ENCODE measurements at regions not wholly inside any gene's neighbourhood (a gene's known extent, or its start where the extent isn't known, plus 50 kb on each side); places are given as distances from the start of the nearest gene placed in this dataset.

GRCh38 chr5:174409070-174409469 is 315.3 kb upstream of the MSX2 start:
- no TSS peak for BruUV-seq (replicated peaks)
- peak; percentile 27 for DNase-seq
- Mint-ChIP-seq H3K36me3 (ENCODE audit: insufficient read depth, unreplicated experiment) (no peaks in the 10 kb centered on the region), H3K4me3 (ENCODE audit: low read depth, unreplicated experiment) (no peak overlapping the region), H3K27me3 (ENCODE audit: unreplicated experiment) (peaks cover 13% of the 10 kb centered on the region), H3K4me1 (ENCODE audit: low read depth, unreplicated experiment) (peaks cover 41% of the 10 kb centered on the region), H3K27ac (ENCODE audit: unreplicated experiment) (peak overlapping the region; percentile 24), H3K9me3 (ENCODE audit: low read depth, unreplicated experiment) (peaks cover 3% of the 10 kb centered on the region)
- CTCF ChIA-PET: no interaction called here
- intact Hi-C loops (cut with micrococcal nuclease; ENCODE audit: unreplicated experiment): no loop called here
- TF ChIP-seq CTCF (IDR thresholded peaks at IDR 0.05; ENCODE audit: unreplicated experiment): peak; percentile 30

GRCh38 chr5:174409971-174410370 is 314.4 kb upstream of the MSX2 start:
- H3K9me3 Mint-ChIP-seq (ENCODE audit: low read depth, unreplicated experiment): peaks cover 3% of the 10 kb centered on the region
- no peak for DNase-seq
- peaks cover 46% of the 10 kb centered on the region for H3K4me1 Mint-ChIP-seq (ENCODE audit: low read depth, unreplicated experiment)
- H3K36me3 Mint-ChIP-seq (ENCODE audit: insufficient read depth, unreplicated experiment): no peaks in the 10 kb centered on the region
- CTCF ChIA-PET: interaction anchor here (0.8 to 1.8 kb wide), 4 partner anchors 8 to 93 kb away, joined by 4 to 9 read pairs (median 7); no protein-coding TSS in a partner anchor
- no TSS peak for BruUV-seq (replicated peaks)
- H3K27ac Mint-ChIP-seq (ENCODE audit: unreplicated experiment): no peak overlapping the region
- peaks cover 8% of the 10 kb centered on the region for H3K27me3 Mint-ChIP-seq (ENCODE audit: unreplicated experiment)
- intact Hi-C loops (cut with micrococcal nuclease; ENCODE audit: unreplicated experiment): loop anchor here (2.0 to 5.0 kb wide), 3 partner anchors 38 to 122 kb away; no protein-coding TSS in a partner anchor
- no peak overlapping the region for H3K4me3 Mint-ChIP-seq (ENCODE audit: low read depth, unreplicated experiment)
- no peak for TF ChIP-seq CTCF (IDR thresholded peaks at IDR 0.05; ENCODE audit: unreplicated experiment)

- DNase-seq: peak; percentile 49
- no TSS peak for BruUV-seq (replicated peaks)
- CTCF ChIA-PET: interaction anchor here (0.6 to 1.8 kb wide), 8 partner anchors 9 to 298 kb away, joined by 3 to 9 read pairs (median 4); no protein-coding TSS in a partner anchor
- intact Hi-C loops (cut with micrococcal nuclease; ENCODE audit: unreplicated experiment): loop anchor here (2.0 to 5.0 kb wide), 3 partner anchors 39 to 121 kb away; no protein-coding TSS in a partner anchor
- peaks cover 3% of the 10 kb centered on the region for H3K9me3 Mint-ChIP-seq (ENCODE audit: low read depth, unreplicated experiment)
- peaks cover 46% of the 10 kb centered on the region for H3K4me1 Mint-ChIP-seq (ENCODE audit: low read depth, unreplicated experiment)
- H3K27me3 Mint-ChIP-seq (ENCODE audit: unreplicated experiment): no peaks in the 10 kb centered on the region
- no peaks in the 10 kb centered on the region for H3K36me3 Mint-ChIP-seq (ENCODE audit: insufficient read depth, unreplicated experiment)
- TF ChIP-seq CTCF (IDR thresholded peaks at IDR 0.05; ENCODE audit: unreplicated experiment): no peak
- peak overlapping the region; percentile 70 for H3K27ac Mint-ChIP-seq (ENCODE audit: unreplicated experiment)
- peak overlapping the region; percentile 51 for H3K4me3 Mint-ChIP-seq (ENCODE audit: low read depth, unreplicated experiment)
These were observed 313.5 kb upstream of the MSX2 start for GRCh38 chr5:174410716-174411478.

- H3K27ac Mint-ChIP-seq (ENCODE audit: unreplicated experiment): peak overlapping the region; percentile 70
- peaks cover 3% of the 10 kb centered on the region for H3K9me3 Mint-ChIP-seq (ENCODE audit: low read depth, unreplicated experiment)
- peak overlapping the region; percentile 51 for H3K4me3 Mint-ChIP-seq (ENCODE audit: low read depth, unreplicated experiment)
- DNase-seq: no peak
- H3K4me1 Mint-ChIP-seq (ENCODE audit: low read depth, unreplicated experiment): peaks cover 46% of the 10 kb centered on the region
- intact Hi-C loops (cut with micrococcal nuclease; ENCODE audit: unreplicated experiment): loop anchor here (2.0 to 5.0 kb wide), 3 partner anchors 39 to 121 kb away; no protein-coding TSS in a partner anchor
- CTCF ChIA-PET: interaction anchor here (0.6 to 1.8 kb wide), 6 partner anchors 8 to 298 kb away, joined by 3 to 7 read pairs (median 4); no protein-coding TSS in a partner anchor
- no peaks in the 10 kb centered on the region for H3K27me3 Mint-ChIP-seq (ENCODE audit: unreplicated experiment)
- BruUV-seq (replicated peaks): no TSS peak
- no peaks in the 10 kb centered on the region for H3K36me3 Mint-ChIP-seq (ENCODE audit: insufficient read depth, unreplicated experiment)
- TF ChIP-seq CTCF (IDR thresholded peaks at IDR 0.05; ENCODE audit: unreplicated experiment): no peak
These were observed 312.9 kb upstream of the MSX2 start for GRCh38 chr5:174411479-174411819.

All from Calu3 (cell line).